Tibial nerve (tissue), 4 donors: ENCODE measurements at regions not wholly inside any gene's neighbourhood (a gene's known extent, or its start where the extent isn't known, plus 50 kb on each side); places are given as distances from the start of the nearest gene placed in this dataset.

Source experiments
- DNase-seq, 2 donors: peaks; one replicate each; pipeline ENCODE4 v3.0.0-alpha.2; 2019; ENCODE audit warnings: low spot score in 2 of 2
- H3K27ac ChIP-seq, 4 donors: fragments of 200-600 bp; sonication (generic) in 3 of 4; one replicate each; pipeline ENCODE4 v1.5.1; 2017 to 2019; ENCODE audit warnings: mild to moderate bottlenecking in 1 of 4
- H3K27me3 ChIP-seq, 2 donors: fragments of 200-600 bp; sonication (generic) in 1 of 2; one replicate each; pipeline versions ENCODE4 v1.5.1 to v1.6.0; 2017 to 2019
- H3K36me3 ChIP-seq, 3 donors: fragments of 200-600 bp; sonication (generic); one replicate each; pipeline ENCODE4 v1.5.1; 2018 to 2019
- H3K4me1 ChIP-seq, 4 donors: fragments of 200-600 bp; sonication (generic) in 3 of 4; one replicate each; pipeline ENCODE4 v1.5.1; 2017 to 2019
- H3K4me3 ChIP-seq, 4 donors: fragments of 200-600 bp; sonication (generic) in 3 of 4; one replicate each; pipeline ENCODE4 v1.5.1; 2017 to 2019; ENCODE audit warnings: mild to moderate bottlenecking in 1 of 4, moderate library complexity in 1 of 4
- H3K9me3 ChIP-seq, 4 donors: fragments of 200-600 bp; sonication (generic) in 3 of 4; one replicate each; pipeline ENCODE4 v1.5.1; 2017 to 2019
- EP300 ChIP-seq, 2 donors: sonication (generic); formaldehyde crosslinking; IDR thresholded peaks; one replicate each; pipeline ENCODE4 v1.6.1; 2017; ENCODE audit warnings: antibody characterized with exemption in 2 of 2, mild to moderate bottlenecking in 1 of 2
- POLR2A ChIP-seq, 2 donors: fragments of 450-650 bp; IDR thresholded peaks; one replicate each; pipeline ENCODE4 v1.6.1; 2017; ENCODE audit warnings: antibody characterized with exemption in 2 of 2, mild to moderate bottlenecking in 2 of 2, moderate library complexity in 2 of 2
- WGBS, 2 donors: methylation state at CpG; one replicate each; pipeline ENCODE4 v1.1.5; 2018; 5-methylcytosine and 5-hydroxymethylcytosine counted together
- TF ChIP-seq, protein P1 (sequence below), 5 experiments: fragments of 200-600 bp in 3 of 5; fragments of 450-650 bp in 2 of 5; sonication (generic) in 3 of 5; IDR thresholded peaks; one replicate each; pipeline ENCODE4 v1.5.1; 2016 to 2019; ENCODE audit warnings: antibody characterized with exemption in 5 of 5, mild to moderate bottlenecking in 3 of 5, moderate library complexity in 2 of 5

- H3K27ac ChIP-seq: no peak overlapping the region
- no peaks in the 10 kb centered on the region for H3K27me3 ChIP-seq
- peaks cover 0 to under 1% (median 0%) of the 10 kb centered on the region in 4 donors for H3K9me3 ChIP-seq
- TF ChIP-seq, protein P1, sequence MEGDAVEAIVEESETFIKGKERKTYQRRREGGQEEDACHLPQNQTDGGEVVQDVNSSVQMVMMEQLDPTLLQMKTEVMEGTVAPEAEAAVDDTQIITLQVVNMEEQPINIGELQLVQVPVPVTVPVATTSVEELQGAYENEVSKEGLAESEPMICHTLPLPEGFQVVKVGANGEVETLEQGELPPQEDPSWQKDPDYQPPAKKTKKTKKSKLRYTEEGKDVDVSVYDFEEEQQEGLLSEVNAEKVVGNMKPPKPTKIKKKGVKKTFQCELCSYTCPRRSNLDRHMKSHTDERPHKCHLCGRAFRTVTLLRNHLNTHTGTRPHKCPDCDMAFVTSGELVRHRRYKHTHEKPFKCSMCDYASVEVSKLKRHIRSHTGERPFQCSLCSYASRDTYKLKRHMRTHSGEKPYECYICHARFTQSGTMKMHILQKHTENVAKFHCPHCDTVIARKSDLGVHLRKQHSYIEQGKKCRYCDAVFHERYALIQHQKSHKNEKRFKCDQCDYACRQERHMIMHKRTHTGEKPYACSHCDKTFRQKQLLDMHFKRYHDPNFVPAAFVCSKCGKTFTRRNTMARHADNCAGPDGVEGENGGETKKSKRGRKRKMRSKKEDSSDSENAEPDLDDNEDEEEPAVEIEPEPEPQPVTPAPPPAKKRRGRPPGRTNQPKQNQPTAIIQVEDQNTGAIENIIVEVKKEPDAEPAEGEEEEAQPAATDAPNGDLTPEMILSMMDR (IDR thresholded peaks at IDR 0.05): no peak
- no peak for TF ChIP-seq POLR2A (IDR thresholded peaks at IDR 0.05)
- H3K36me3 ChIP-seq: no peaks in the 10 kb centered on the region
- 21% methylated on average over 1 of the region's 1 CpG for WGBS, 2 donors
- peaks cover 0 to 10% (median 0%) of the 10 kb centered on the region in 4 donors for H3K4me1 ChIP-seq
- DNase-seq: no peak
- H3K4me3 ChIP-seq: no peak overlapping the region
Measured at GRCh38 chr2:53087262-53087873, 680.2 kb upstream of the CHAC2 start.

- TF ChIP-seq POLR2A (IDR thresholded peaks at IDR 0.05) (no peak), EP300 (IDR thresholded peaks at IDR 0.05) (no peak)
- TF ChIP-seq, protein P1 (IDR thresholded peaks at IDR 0.05): no peak
- Histone ChIP-seq H3K27me3 (no peaks in the 10 kb centered on the region), H3K27ac (no peak overlapping the region), H3K9me3 (peaks cover 0 to 21% (median 2%) of the 10 kb centered on the region in 4 donors), H3K4me3 (no peak overlapping the region), H3K4me1 (no peaks in the 10 kb centered on the region), H3K36me3 (no peaks in the 10 kb centered on the region)
- DNase-seq: no peak
Measured at GRCh38 chr2:53077413-53077812, 690.2 kb upstream of the CHAC2 start.

DNA sequence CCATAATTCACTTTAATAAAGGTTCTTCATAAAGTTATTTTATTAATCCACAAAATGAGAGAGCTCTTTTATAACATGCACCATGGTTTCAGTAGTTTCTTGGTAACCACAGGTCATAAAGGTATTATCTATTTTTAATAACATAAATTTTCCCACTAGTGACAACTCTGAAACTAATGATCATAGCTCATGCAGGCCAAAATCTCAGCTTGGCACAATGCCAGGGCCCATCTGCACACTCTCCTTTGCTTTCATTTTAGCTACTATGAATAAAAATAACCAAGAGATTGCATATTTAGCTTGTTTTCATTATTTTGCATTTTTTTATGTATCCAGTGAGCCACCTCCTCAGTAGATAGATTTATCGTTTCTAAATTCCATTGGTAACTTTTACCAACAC, 691.8 kb upstream of the CHAC2 start:
- Histone ChIP-seq H3K27me3 (no peaks in the 10 kb centered on the region), H3K36me3 (no peaks in the 10 kb centered on the region), H3K9me3 (peaks cover 0 to 18% (median 0%) of the 10 kb centered on the region in 4 donors), H3K27ac (no peak overlapping the region), H3K4me1 (no peaks in the 10 kb centered on the region), H3K4me3 (no peak overlapping the region)
- peak in 1 of 2 donors; percentile 21 for DNase-seq
- 64 to 69% methylated on average over 1 of the region's 1 CpG for WGBS, 2 donors
- TF ChIP-seq, protein P1 (IDR thresholded peaks at IDR 0.05): no peak
- TF ChIP-seq EP300 (IDR thresholded peaks at IDR 0.05): no peak
- TF ChIP-seq POLR2A (IDR thresholded peaks at IDR 0.05): no peak

DNA sequence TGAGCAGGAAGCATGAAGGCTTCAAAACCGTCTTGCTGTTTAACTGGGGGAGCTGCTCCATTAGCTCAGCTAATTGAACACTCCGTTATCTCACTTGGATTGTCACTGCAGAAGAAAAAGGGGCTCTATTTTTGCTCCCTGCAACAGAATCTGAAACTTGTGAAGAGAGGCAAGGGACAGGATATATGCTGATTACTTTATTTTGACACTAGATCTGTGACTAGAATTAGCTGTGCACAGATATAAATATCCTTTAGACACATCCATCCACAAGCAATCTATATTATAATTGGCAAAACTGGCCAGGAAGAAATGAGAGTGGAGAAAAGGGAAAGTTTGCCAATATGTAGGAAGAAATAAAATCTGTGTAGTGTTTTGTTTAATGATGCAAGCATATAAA, 700.1 kb upstream of the CHAC2 start:
- Histone ChIP-seq H3K36me3 (no peaks in the 10 kb centered on the region), H3K9me3 (no peaks in the 10 kb centered on the region), H3K27ac (no peak overlapping the region), H3K4me1 (no peaks in the 10 kb centered on the region), H3K27me3 (no peaks in the 10 kb centered on the region), H3K4me3 (no peak overlapping the region)
- TF ChIP-seq POLR2A (IDR thresholded peaks at IDR 0.05) (no peak), EP300 (IDR thresholded peaks at IDR 0.05) (no peak)
- TF ChIP-seq, protein P1 (IDR thresholded peaks at IDR 0.05): no peak
- DNase-seq: no peak
- 51 to 71% methylated on average over 2 of the region's 2 CpGs for WGBS, 2 donors

GRCh38 chr2:53067056-53067455, 700.5 kb upstream of the CHAC2 start:
- TF ChIP-seq EP300 (IDR thresholded peaks at IDR 0.05) (no peak), POLR2A (IDR thresholded peaks at IDR 0.05) (no peak)
- TF ChIP-seq, protein P1 (IDR thresholded peaks at IDR 0.05): no peak
- no peak overlapping the region for H3K27ac ChIP-seq
- no peaks in the 10 kb centered on the region for H3K9me3 ChIP-seq
- WGBS, 2 donors: 42 to 47% methylated on average over 2 of the region's 2 CpGs
- no peak for DNase-seq
- H3K4me1 ChIP-seq: no peaks in the 10 kb centered on the region
- no peak overlapping the region for H3K4me3 ChIP-seq
- no peaks in the 10 kb centered on the region for H3K27me3 ChIP-seq
- no peaks in the 10 kb centered on the region for H3K36me3 ChIP-seq
